ENCODE measurements at regions not wholly inside any gene's neighbourhood (a gene's known extent, or its start where the extent isn't known, plus 50 kb on each side); places are given as distances from the start of the nearest gene placed in this dataset.

GRCh38 chr15:94709319-94709718, 478.0 kb downstream of the MCTP2 start:
- H3K4me1 ChIP-seq (ENCODE audit: control insufficient read depth, insufficient read depth, low read length), result peaks cover 4% of the 10 kb centered on the region
- H3K4me3 ChIP-seq (ENCODE audit: low read length in 2 of 2), result no peak overlapping the region
- H3K9me3 ChIP-seq (ENCODE audit: control insufficient read depth in 2 of 2, low read length in 2 of 2), result no peaks in the 10 kb centered on the region

GRCh38 chr15:94722024-94722636, 490.8 kb downstream of the MCTP2 start:
- H3K9me3 ChIP-seq (ENCODE audit: control insufficient read depth in 2 of 2, low read length in 2 of 2), result no peaks in the 10 kb centered on the region
- H3K9ac ChIP-seq (ENCODE audit: low read length in 2 of 2), result no peak overlapping the region
- H3K27ac ChIP-seq (ENCODE audit: low read length), result no peak overlapping the region
- no peaks in the 10 kb centered on the region for H3K4me1 ChIP-seq (ENCODE audit: control insufficient read depth, insufficient read depth, low read length)
- H3K4me3 ChIP-seq (ENCODE audit: low read length in 2 of 2), result no peak overlapping the region
- H3K27me3 ChIP-seq (ENCODE audit: control insufficient read depth in 1 of 2, insufficient read depth in 2 of 2, low read length in 2 of 2), result no peaks in the 10 kb centered on the region
- H3K36me3 ChIP-seq (ENCODE audit: control insufficient read depth in 2 of 2, insufficient read depth in 2 of 2, low read length in 2 of 2), result no peaks in the 10 kb centered on the region

More at GRCh38 chr15:94709319-94709718, 478.0 kb downstream of the MCTP2 start:
- no peak overlapping the region for H3K27ac ChIP-seq (ENCODE audit: low read length)
- no peaks in the 10 kb centered on the region for H3K36me3 ChIP-seq (ENCODE audit: control insufficient read depth in 2 of 2, insufficient read depth in 2 of 2, low read length in 2 of 2)
- no peaks in the 10 kb centered on the region for H3K27me3 ChIP-seq (ENCODE audit: control insufficient read depth in 1 of 2, insufficient read depth in 2 of 2, low read length in 2 of 2)
- H3K9ac ChIP-seq (ENCODE audit: low read length in 2 of 2), result no peak overlapping the region

- Histone ChIP-seq H3K9me3 (ENCODE audit: control insufficient read depth in 2 of 2, low read length in 2 of 2) (no peaks in the 10 kb centered on the region), H3K9ac (ENCODE audit: low read length in 2 of 2) (no peak overlapping the region), H3K36me3 (ENCODE audit: control insufficient read depth in 2 of 2, insufficient read depth in 2 of 2, low read length in 2 of 2) (no peaks in the 10 kb centered on the region), H3K4me1 (ENCODE audit: control insufficient read depth, insufficient read depth, low read length) (no peaks in the 10 kb centered on the region), H3K4me3 (ENCODE audit: low read length in 2 of 2) (no peak overlapping the region), H3K27ac (ENCODE audit: low read length) (no peak overlapping the region), H3K27me3 (ENCODE audit: control insufficient read depth in 1 of 2, insufficient read depth in 2 of 2, low read length in 2 of 2) (peaks cover 0 to 3% of the 10 kb centered on the region in 2 donors)
Observed at GRCh38 chr15:94723801-94724200, 492.4 kb downstream of the MCTP2 start.

GRCh38 chr15:94731286-94731685, 499.9 kb downstream of the MCTP2 start:
- Histone ChIP-seq H3K9ac (ENCODE audit: low read length in 2 of 2) (no peak overlapping the region), H3K4me1 (ENCODE audit: control insufficient read depth, insufficient read depth, low read length) (no peaks in the 10 kb centered on the region), H3K9me3 (ENCODE audit: control insufficient read depth in 2 of 2, low read length in 2 of 2) (no peaks in the 10 kb centered on the region), H3K36me3 (ENCODE audit: control insufficient read depth in 2 of 2, insufficient read depth in 2 of 2, low read length in 2 of 2) (no peaks in the 10 kb centered on the region), H3K4me3 (ENCODE audit: low read length in 2 of 2) (no peak overlapping the region), H3K27me3 (ENCODE audit: control insufficient read depth in 1 of 2, insufficient read depth in 2 of 2, low read length in 2 of 2) (peaks cover 0 to 3% of the 10 kb centered on the region in 2 donors), H3K27ac (ENCODE audit: low read length) (no peak overlapping the region)

GRCh38 chr15:94734460-94734859, 503.1 kb downstream of the MCTP2 start:
- no peak overlapping the region for H3K27ac ChIP-seq (ENCODE audit: low read length)
- no peaks in the 10 kb centered on the region for H3K9me3 ChIP-seq (ENCODE audit: control insufficient read depth in 2 of 2, low read length in 2 of 2)
- no peaks in the 10 kb centered on the region for H3K36me3 ChIP-seq (ENCODE audit: control insufficient read depth in 2 of 2, insufficient read depth in 2 of 2, low read length in 2 of 2)

GRCh38 chr15:94736236-94736635, 504.9 kb downstream of the MCTP2 start:
- Histone ChIP-seq H3K9me3 (ENCODE audit: control insufficient read depth in 2 of 2, low read length in 2 of 2) (no peaks in the 10 kb centered on the region), H3K4me3 (ENCODE audit: low read length in 2 of 2) (no peak overlapping the region), H3K27me3 (ENCODE audit: control insufficient read depth in 1 of 2, insufficient read depth in 2 of 2, low read length in 2 of 2) (no peaks in the 10 kb centered on the region), H3K9ac (ENCODE audit: low read length in 2 of 2) (no peak overlapping the region), H3K4me1 (ENCODE audit: control insufficient read depth, insufficient read depth, low read length) (no peaks in the 10 kb centered on the region), H3K27ac (ENCODE audit: low read length) (no peak overlapping the region), H3K36me3 (ENCODE audit: control insufficient read depth in 2 of 2, insufficient read depth in 2 of 2, low read length in 2 of 2) (no peaks in the 10 kb centered on the region)

More at GRCh38 chr15:94734460-94734859, 503.1 kb downstream of the MCTP2 start:
- Histone ChIP-seq H3K27me3 (ENCODE audit: control insufficient read depth in 1 of 2, insufficient read depth in 2 of 2, low read length in 2 of 2) (no peaks in the 10 kb centered on the region), H3K9ac (ENCODE audit: low read length in 2 of 2) (no peak overlapping the region), H3K4me1 (ENCODE audit: control insufficient read depth, insufficient read depth, low read length) (no peaks in the 10 kb centered on the region), H3K4me3 (ENCODE audit: low read length in 2 of 2) (no peak overlapping the region)

GRCh38 chr15:94739639-94740038, 508.3 kb downstream of the MCTP2 start:
- no peaks in the 10 kb centered on the region for H3K27me3 ChIP-seq (ENCODE audit: control insufficient read depth in 1 of 2, insufficient read depth in 2 of 2, low read length in 2 of 2)
- H3K9ac ChIP-seq (ENCODE audit: low read length in 2 of 2), result no peak overlapping the region
- H3K27ac ChIP-seq (ENCODE audit: low read length), result no peak overlapping the region
- H3K4me3 ChIP-seq (ENCODE audit: low read length in 2 of 2), result no peak overlapping the region
- no peaks in the 10 kb centered on the region for H3K36me3 ChIP-seq (ENCODE audit: control insufficient read depth in 2 of 2, insufficient read depth in 2 of 2, low read length in 2 of 2)
- H3K9me3 ChIP-seq (ENCODE audit: control insufficient read depth in 2 of 2, low read length in 2 of 2), result no peaks in the 10 kb centered on the region
- no peaks in the 10 kb centered on the region for H3K4me1 ChIP-seq (ENCODE audit: control insufficient read depth, insufficient read depth, low read length)

GRCh38 chr15:94740469-94740868, 509.1 kb downstream of the MCTP2 start:
- Histone ChIP-seq H3K4me3 (ENCODE audit: low read length in 2 of 2) (no peak overlapping the region), H3K9me3 (ENCODE audit: control insufficient read depth in 2 of 2, low read length in 2 of 2) (no peaks in the 10 kb centered on the region), H3K4me1 (ENCODE audit: control insufficient read depth, insufficient read depth, low read length) (no peaks in the 10 kb centered on the region), H3K27me3 (ENCODE audit: control insufficient read depth in 1 of 2, insufficient read depth in 2 of 2, low read length in 2 of 2) (no peaks in the 10 kb centered on the region), H3K27ac (ENCODE audit: low read length) (no peak overlapping the region), H3K36me3 (ENCODE audit: control insufficient read depth in 2 of 2, insufficient read depth in 2 of 2, low read length in 2 of 2) (no peaks in the 10 kb centered on the region), H3K9ac (ENCODE audit: low read length in 2 of 2) (no peak overlapping the region)

GRCh38 chr15:94743668-94744067, 512.3 kb downstream of the MCTP2 start:
- Histone ChIP-seq H3K36me3 (ENCODE audit: control insufficient read depth in 2 of 2, insufficient read depth in 2 of 2, low read length in 2 of 2) (no peaks in the 10 kb centered on the region), H3K4me1 (ENCODE audit: control insufficient read depth, insufficient read depth, low read length) (no peaks in the 10 kb centered on the region), H3K9ac (ENCODE audit: low read length in 2 of 2) (no peak overlapping the region), H3K27ac (ENCODE audit: low read length) (no peak overlapping the region), H3K4me3 (ENCODE audit: low read length in 2 of 2) (no peak overlapping the region), H3K9me3 (ENCODE audit: control insufficient read depth in 2 of 2, low read length in 2 of 2) (no peaks in the 10 kb centered on the region), H3K27me3 (ENCODE audit: control insufficient read depth in 1 of 2, insufficient read depth in 2 of 2, low read length in 2 of 2) (no peaks in the 10 kb centered on the region)

GRCh38 chr15:94744080-94744793, 512.9 kb downstream of the MCTP2 start:
- H3K9me3 ChIP-seq (ENCODE audit: control insufficient read depth in 2 of 2, low read length in 2 of 2), result no peaks in the 10 kb centered on the region

GRCh38 chr15:94745371-94745770, 514.0 kb downstream of the MCTP2 start:
- no peaks in the 10 kb centered on the region for H3K36me3 ChIP-seq (ENCODE audit: control insufficient read depth in 2 of 2, insufficient read depth in 2 of 2, low read length in 2 of 2)
- peaks cover 1% of the 10 kb centered on the region for H3K4me1 ChIP-seq (ENCODE audit: control insufficient read depth, insufficient read depth, low read length)
- no peaks in the 10 kb centered on the region for H3K27me3 ChIP-seq (ENCODE audit: control insufficient read depth in 1 of 2, insufficient read depth in 2 of 2, low read length in 2 of 2)
- H3K4me3 ChIP-seq (ENCODE audit: low read length in 2 of 2), result no peak overlapping the region
- no peak overlapping the region for H3K27ac ChIP-seq (ENCODE audit: low read length)
- no peak overlapping the region for H3K9ac ChIP-seq (ENCODE audit: low read length in 2 of 2)
- no peaks in the 10 kb centered on the region for H3K9me3 ChIP-seq (ENCODE audit: control insufficient read depth in 2 of 2, low read length in 2 of 2)

More at GRCh38 chr15:94744080-94744793, 512.9 kb downstream of the MCTP2 start:
- Histone ChIP-seq H3K36me3 (ENCODE audit: control insufficient read depth in 2 of 2, insufficient read depth in 2 of 2, low read length in 2 of 2) (no peaks in the 10 kb centered on the region), H3K4me3 (ENCODE audit: low read length in 2 of 2) (no peak overlapping the region), H3K27ac (ENCODE audit: low read length) (no peak overlapping the region), H3K9ac (ENCODE audit: low read length in 2 of 2) (no peak overlapping the region), H3K27me3 (ENCODE audit: control insufficient read depth in 1 of 2, insufficient read depth in 2 of 2, low read length in 2 of 2) (no peaks in the 10 kb centered on the region), H3K4me1 (ENCODE audit: control insufficient read depth, insufficient read depth, low read length) (no peaks in the 10 kb centered on the region)
